GM12865 (cell line): ENCODE measurements at regions not wholly inside any gene's neighbourhood (a gene's known extent, or its start where the extent isn't known, plus 50 kb on each side); places are given as distances from the start of the nearest gene placed in this dataset.

Experiments
- DNase-seq: peaks from one replicate; pipeline ENCODE4 v3.0.0; 2010; ENCODE audit warnings: low read depth
- H3K4me3 ChIP-seq: 2 replicates; pipeline ENCODE4 v1.5.1; 2011; ENCODE audit warnings: mild to moderate bottlenecking, low read depth, low read length, control low read depth
- TF ChIP-seq, protein P1 (sequence below): IDR thresholded peaks from 2 replicates; pipeline ENCODE4 v1.5.1; 2011; ENCODE audit warnings: low read length, control low read depth, low read depth, inconsistent platforms; ENCODE audit not compliant: insufficient read depth; ENCODE audit errors: missing control alignments

DNA sequence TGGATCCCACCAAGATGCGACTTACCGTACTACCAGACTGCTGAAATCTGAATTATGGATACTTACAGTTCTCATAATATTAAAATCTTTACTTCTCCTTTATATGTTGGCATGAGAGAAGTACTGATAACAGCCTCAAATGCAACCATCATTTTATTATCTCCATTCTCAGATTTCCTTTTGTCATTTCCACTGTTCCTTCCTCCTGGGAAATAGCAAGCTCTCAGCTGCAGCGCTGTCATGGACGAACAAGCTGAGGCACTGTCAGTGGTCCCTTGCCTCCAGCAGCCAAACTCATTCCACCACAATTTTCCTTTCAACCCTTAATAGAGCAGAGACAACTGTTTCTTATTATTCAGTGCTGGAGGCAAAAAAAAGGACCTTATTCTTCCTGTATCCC lies 478.4 kb downstream of the ARL4A start:
- no peak overlapping the region for H3K4me3 ChIP-seq
- no peak for DNase-seq
- TF ChIP-seq, protein P1, sequence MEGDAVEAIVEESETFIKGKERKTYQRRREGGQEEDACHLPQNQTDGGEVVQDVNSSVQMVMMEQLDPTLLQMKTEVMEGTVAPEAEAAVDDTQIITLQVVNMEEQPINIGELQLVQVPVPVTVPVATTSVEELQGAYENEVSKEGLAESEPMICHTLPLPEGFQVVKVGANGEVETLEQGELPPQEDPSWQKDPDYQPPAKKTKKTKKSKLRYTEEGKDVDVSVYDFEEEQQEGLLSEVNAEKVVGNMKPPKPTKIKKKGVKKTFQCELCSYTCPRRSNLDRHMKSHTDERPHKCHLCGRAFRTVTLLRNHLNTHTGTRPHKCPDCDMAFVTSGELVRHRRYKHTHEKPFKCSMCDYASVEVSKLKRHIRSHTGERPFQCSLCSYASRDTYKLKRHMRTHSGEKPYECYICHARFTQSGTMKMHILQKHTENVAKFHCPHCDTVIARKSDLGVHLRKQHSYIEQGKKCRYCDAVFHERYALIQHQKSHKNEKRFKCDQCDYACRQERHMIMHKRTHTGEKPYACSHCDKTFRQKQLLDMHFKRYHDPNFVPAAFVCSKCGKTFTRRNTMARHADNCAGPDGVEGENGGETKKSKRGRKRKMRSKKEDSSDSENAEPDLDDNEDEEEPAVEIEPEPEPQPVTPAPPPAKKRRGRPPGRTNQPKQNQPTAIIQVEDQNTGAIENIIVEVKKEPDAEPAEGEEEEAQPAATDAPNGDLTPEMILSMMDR = no peak

DNA sequence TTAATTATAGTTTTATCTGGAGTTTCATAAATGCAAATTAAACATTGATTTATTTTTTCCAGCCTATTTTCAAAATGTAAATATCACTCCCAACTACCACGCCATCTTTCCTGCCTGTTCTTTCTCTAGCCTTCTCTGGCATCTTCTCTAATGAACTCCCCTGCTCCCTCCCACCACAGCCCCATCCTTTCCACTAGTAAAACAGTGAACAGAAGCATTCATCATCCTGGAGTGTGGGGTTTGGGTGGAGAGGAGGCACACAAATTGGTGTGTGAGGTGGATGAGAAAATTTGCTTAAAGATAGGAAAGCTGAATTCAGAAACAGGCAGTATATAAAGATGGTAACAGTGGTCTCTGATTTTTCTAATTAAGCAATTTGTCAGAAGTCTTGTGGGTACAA lies 479.4 kb downstream of the ARL4A start:
- no peak overlapping the region for H3K4me3 ChIP-seq
- TF ChIP-seq, protein P1 = no peak
- no peak for DNase-seq

DNA sequence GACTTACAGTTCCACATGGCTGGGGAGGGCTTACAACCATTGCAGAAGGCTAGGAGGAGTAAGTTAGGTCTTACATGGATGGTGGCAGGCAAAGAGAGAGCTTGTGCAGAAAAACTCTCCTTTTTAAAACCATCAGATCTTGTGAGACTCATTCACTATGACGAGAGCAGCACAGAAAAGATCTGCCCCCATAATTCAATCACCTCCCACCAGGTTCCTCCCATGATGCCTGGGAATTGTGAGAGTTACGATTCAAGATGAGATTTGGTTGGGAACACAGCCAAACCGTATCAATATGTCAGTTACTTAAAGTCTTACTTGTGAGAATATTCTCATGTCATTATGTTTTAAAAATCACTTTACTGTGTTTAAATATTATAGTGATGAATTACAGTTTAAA lies 481.9 kb downstream of the ARL4A start:
- DNase-seq = no peak
- TF ChIP-seq, protein P1 = no peak
- no peak overlapping the region for H3K4me3 ChIP-seq

DNA sequence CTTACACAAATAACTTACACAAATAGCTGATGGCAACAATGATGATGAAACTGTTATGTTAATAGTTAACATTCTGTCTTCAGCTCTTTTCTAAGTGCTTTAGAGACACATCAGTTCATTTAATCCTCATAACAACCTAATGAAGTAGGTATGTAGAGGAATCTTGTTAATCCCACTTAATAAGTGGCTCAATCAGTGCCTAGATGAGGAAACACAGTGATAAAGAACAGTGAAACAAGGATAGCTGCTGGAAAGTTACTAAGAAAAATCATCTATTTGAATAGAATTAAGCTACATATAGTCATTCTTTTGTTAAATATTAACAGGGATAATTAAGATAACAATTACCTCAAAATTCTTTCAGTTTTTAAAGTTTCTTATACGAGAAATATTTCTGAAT lies 487.6 kb downstream of the ARL4A start:
- H3K4me3 ChIP-seq = no peak overlapping the region
- no peak for DNase-seq
- TF ChIP-seq, protein P1 = no peak

DNA sequence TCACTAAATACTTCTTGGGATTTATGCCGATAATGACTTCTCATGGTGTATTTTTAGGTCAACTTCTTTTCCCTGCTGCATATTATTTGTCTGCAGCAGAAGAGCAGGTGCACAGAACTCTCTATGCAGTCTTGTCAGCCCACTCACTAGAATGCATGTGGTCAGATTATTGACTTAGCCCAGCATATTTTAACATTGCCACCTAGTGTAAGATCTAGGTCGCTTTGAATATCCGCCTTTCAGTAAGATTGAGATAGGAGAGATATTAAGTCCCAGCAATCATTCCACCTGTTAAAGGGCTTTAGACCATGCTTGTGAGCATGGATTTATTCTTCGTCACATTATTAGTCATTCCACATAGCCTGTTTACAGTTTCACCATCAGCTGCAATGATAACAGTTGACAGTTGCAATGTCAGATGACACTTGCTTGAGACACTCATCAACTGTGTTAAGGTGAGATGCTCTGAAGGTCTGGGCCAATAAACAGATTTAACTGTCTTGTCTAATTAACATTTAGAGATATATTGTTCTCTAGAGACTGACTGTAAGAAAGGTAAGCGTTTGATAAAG lies 491.7 kb downstream of the ARL4A start:
- TF ChIP-seq, protein P1 = no peak
- peak; percentile 8 for DNase-seq
- no peak overlapping the region for H3K4me3 ChIP-seq

DNA sequence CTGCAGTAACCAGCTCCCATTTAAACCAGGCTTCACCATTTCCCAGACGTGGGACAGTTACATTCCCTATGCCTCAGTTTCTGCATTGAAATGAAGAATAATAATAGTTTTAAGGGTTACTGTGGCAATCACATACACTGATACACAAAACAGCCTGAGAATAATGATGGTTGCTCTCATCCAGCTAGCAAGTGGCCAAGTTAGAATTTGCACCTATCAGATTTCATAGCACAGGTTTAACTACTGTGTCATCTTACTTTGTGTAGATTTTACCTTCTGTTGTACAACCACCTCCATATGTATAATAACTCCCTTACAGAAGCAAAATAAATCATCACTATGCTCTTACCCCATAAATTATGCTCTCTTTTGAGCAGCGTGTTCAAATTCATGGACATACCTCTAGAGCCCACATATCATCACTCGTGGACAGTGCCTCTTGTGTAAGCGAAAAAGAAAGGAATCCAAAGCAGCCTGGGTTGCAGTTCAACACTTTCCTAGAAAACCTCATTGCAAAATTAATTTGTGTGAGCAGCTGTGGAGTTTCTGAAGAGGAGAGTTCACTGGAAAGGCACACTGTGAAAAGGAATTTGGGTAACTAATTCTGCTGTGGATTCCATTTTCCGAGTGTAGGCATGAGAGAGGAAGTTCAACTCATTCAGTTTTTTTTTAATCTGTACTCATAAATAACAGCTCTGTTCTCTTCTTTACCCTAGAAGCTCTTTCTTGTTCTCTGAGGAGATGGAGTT lies 492.5 kb downstream of the ARL4A start:
- no peak overlapping the region for H3K4me3 ChIP-seq
- TF ChIP-seq, protein P1 = no peak

DNA sequence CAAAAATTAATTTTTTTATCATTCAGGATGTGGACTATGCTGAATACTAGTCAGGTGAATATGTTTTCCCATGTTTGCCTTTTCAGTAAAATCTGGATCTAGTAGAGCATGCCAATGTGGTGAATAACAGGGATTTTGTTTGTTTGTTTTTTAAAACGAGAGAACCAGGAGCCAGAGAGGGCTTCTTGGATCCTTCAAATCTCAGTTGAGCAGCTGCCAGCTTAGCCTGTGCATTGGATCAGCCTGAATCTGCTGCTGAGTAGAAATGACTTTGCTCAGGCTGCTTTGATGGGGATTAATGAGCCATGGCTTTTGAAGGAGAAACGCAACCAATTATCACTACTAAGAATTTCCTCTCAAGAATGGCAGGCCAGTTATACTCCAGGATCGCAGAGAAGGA lies 493.8 kb downstream of the ARL4A start:
- no peak overlapping the region for H3K4me3 ChIP-seq
- TF ChIP-seq, protein P1 = no peak
- no peak for DNase-seq

More for the DNA sequence above, 492.5 kb downstream of the ARL4A start:
- no peak for DNase-seq
